Astrocyte of the cerebellum (primary cell): ENCODE measurements at regions not wholly inside any gene's neighbourhood (a gene's known extent, or its start where the extent isn't known, plus 50 kb on each side); places are given as distances from the start of the nearest gene placed in this dataset.

Source experiments
- DNase-seq: peaks from one replicate; pipeline ENCODE4 v3.0.0-alpha.2; 2011; ENCODE audit warnings: low read depth
- H3K4me3 ChIP-seq: 2 replicates; pipeline ENCODE4 v1.5.1; 2011; ENCODE audit warnings: mild to moderate bottlenecking, low read depth, low read length, moderate library complexity
- CTCF ChIP-seq: IDR thresholded peaks from 2 replicates; pipeline ENCODE4 v1.5.1; 2012; ENCODE audit warnings: low read length, low read depth, moderate library complexity, mild to moderate bottlenecking; ENCODE audit errors: missing control alignments
- in situ Hi-C: cut with HindIII; loops from 2 replicates; pipeline ENCODE4 v1.10.0; 2017; ENCODE audit warnings: low sequenced_read_pairs

GRCh38 chr22:27205492-27206373 lies 548.3 kb downstream of the MIAT start:
- TF ChIP-seq CTCF = no peak
- in situ Hi-C loops = no loop called here
- H3K4me3 ChIP-seq = no peak overlapping the region
- no peak for DNase-seq

GRCh38 chr22:27206374-27207133 lies 549.2 kb downstream of the MIAT start:
- peak; percentile 24 for DNase-seq
- in situ Hi-C loops = no loop called here

GRCh38 chr22:27207266-27207665 lies 549.9 kb downstream of the MIAT start:
- H3K4me3 ChIP-seq = no peak overlapping the region
- no peak for DNase-seq

More at GRCh38 chr22:27206374-27207133, 549.2 kb downstream of the MIAT start:
- no peak for TF ChIP-seq CTCF
- H3K4me3 ChIP-seq = no peak overlapping the region

GRCh38 chr22:27207907-27208306 lies 550.5 kb downstream of the MIAT start:
- no peak overlapping the region for H3K4me3 ChIP-seq
- in situ Hi-C loops = no loop called here
- no peak for DNase-seq
- TF ChIP-seq CTCF = no peak

More at GRCh38 chr22:27207266-27207665, 549.9 kb downstream of the MIAT start:
- TF ChIP-seq CTCF = no peak
- in situ Hi-C loops = no loop called here

- no peak for TF ChIP-seq CTCF
- H3K4me3 ChIP-seq = no peak overlapping the region
- in situ Hi-C loops = no loop called here
- DNase-seq = no peak
Measured at GRCh38 chr22:27210111-27210730, 552.8 kb downstream of the MIAT start.

GRCh38 chr22:27212102-27212501 lies 554.7 kb downstream of the MIAT start:
- no peak for TF ChIP-seq CTCF
- no peak overlapping the region for H3K4me3 ChIP-seq
- no peak for DNase-seq
- in situ Hi-C loops = no loop called here
